B cell (primary cell): ENCODE measurements at regions not wholly inside any gene's neighbourhood (a gene's known extent, or its start where the extent isn't known, plus 50 kb on each side); places are given as distances from the start of the nearest gene placed in this dataset.

Experiments
- CTCF ChIP-seq: fragments of 200-600 bp; IDR thresholded peaks from one replicate; pipeline ENCODE4 v1.8.0; 2022; ENCODE audit warnings: antibody characterized with exemption, mild to moderate bottlenecking
- EZH2 ChIP-seq: IDR thresholded peaks from 2 replicates; pipeline ENCODE4 v1.6.1; 2012; ENCODE audit warnings: borderline replicate concordance, low read depth, mild to moderate bottlenecking, moderate library complexity, low read length; ENCODE audit not compliant: insufficient read depth, poor library complexity, severe bottlenecking

- TF ChIP-seq CTCF = no peak
- no peak for TF ChIP-seq EZH2
Observed at GRCh38 chr11:109970516-109971183, 122.5 kb upstream of the ZC3H12C start.
